HepG2 (cell line): ENCODE measurements at regions not wholly inside any gene's neighbourhood (a gene's known extent, or its start where the extent isn't known, plus 50 kb on each side); places are given as distances from the start of the nearest gene placed in this dataset.

Experiments
- ATAC-seq: fragments of 200-7000 bp; cut with Tn5 transposase; 3 replicates; pipeline ENCODE4 v1.9.1; 2020; ENCODE audit warnings: mild to moderate bottlenecking, moderate library complexity
- BruUV-seq: library from RNA; stranded (reverse); fragments of 400-500 nt; replicated peaks from 2 replicates; lab custom pipeline; 2021; lab: Mats Ljungman, UMichigan
- CTCF ChIA-PET: fragments of 300-600 bp; formaldehyde crosslinking; extraction: SDS; loops from one replicate; lab custom pipeline; 2021; ENCODE audit warnings: low total read pairs, inconsistent platforms, low intra/inter-chr PET ratio; lab: Yijun Ruan, JAX
- POLR2A ChIA-PET: fragments of 350-600 bp; sonication (Branson Sonifier 250); formaldehyde crosslinking; loops from one replicate; lab custom pipeline; 2020; ENCODE audit warnings: antibody characterized with exemption, inconsistent platforms; lab: Yijun Ruan, JAX
- DNase-seq: peaks from one replicate; pipeline ENCODE4 v3.0.0-alpha.2; 2015; ENCODE audit warnings: low spot score
- FAIRE-seq: peaks from 3 replicates; lab custom pipeline; 2011; peaks lifted over from hg19 to GRCh38; lab: Jason Lieb, UNC
- H2AFZ ChIP-seq: one replicate; pipeline ENCODE4 v1.6.1; 2011; ENCODE audit warnings: low read length, inconsistent platforms
- H3K27ac ChIP-seq: fragments of 300-600 bp; 3 replicates; pipeline ENCODE4 v1.8.0; 2011; ENCODE audit warnings: mixed run types, mild to moderate bottlenecking, mixed read lengths, low read length, inconsistent platforms; ENCODE audit not compliant: insufficient read depth; ENCODE audit errors: extremely low read length
- H3K27me3 ChIP-seq, 2 experiments: fragments of 200-600 bp in 1 of 2; 2 replicates in 1 of 2; 3 replicates in 1 of 2; pipeline versions ENCODE4 v1.6.0 to v1.8.0; 2011; ENCODE audit warnings: low read length in 2 of 2, mild to moderate bottlenecking in 2 of 2, moderate library complexity in 2 of 2, inconsistent platforms in 1 of 2; ENCODE audit not compliant: insufficient read depth in 2 of 2, control insufficient read depth in 1 of 2
- H3K36me3 ChIP-seq, 2 experiments: fragments of 200-600 bp in 1 of 2; replicated peaks in 1 of 2; 2 replicates in 1 of 2; 3 replicates in 1 of 2; pipeline versions ENCODE4 v1.5.1 to v1.8.0; 2011; ENCODE audit warnings: low read length in 2 of 2, inconsistent platforms in 1 of 2; ENCODE audit not compliant: insufficient read depth in 2 of 2, control insufficient read depth in 1 of 2
- H3K4me1 ChIP-seq: 2 replicates; pipeline ENCODE4 v1.5.1; 2012; ENCODE audit warnings: low read length, inconsistent platforms; ENCODE audit not compliant: insufficient read depth
- H3K4me2 ChIP-seq: 2 replicates; pipeline ENCODE4 v1.6.0; 2011; ENCODE audit warnings: low read depth, low read length, inconsistent platforms
- H3K4me3 ChIP-seq, 3 experiments: fragments of 200-600 bp in 1 of 3; sonication (generic), shearing (Covaris generic) in 1 of 3; replicated peaks in 1 of 3; 2 replicates each; pipeline ENCODE4 v1.5.1; 2011 to 2016; ENCODE audit warnings: low read length in 3 of 3, inconsistent platforms in 2 of 3, low read depth in 2 of 3, mild to moderate bottlenecking in 2 of 3, control low read depth in 1 of 3, mixed read lengths in 1 of 3; ENCODE audit not compliant: insufficient read depth in 1 of 3
- H3K79me2 ChIP-seq: one replicate; pipeline ENCODE4 v1.6.1; 2011; ENCODE audit warnings: low read length, inconsistent platforms; ENCODE audit not compliant: insufficient read depth
- H3K9ac ChIP-seq: 2 replicates; pipeline ENCODE4 v1.6.0; 2011; ENCODE audit warnings: mild to moderate bottlenecking, low read depth, low read length, inconsistent platforms; ENCODE audit not compliant: insufficient read depth
- H3K9me3 ChIP-seq: 2 replicates; pipeline ENCODE4 v1.5.1; 2012; ENCODE audit warnings: mild to moderate bottlenecking, low read length
- H4K20me1 ChIP-seq: 2 replicates; pipeline ENCODE4 v1.6.0; 2011; ENCODE audit warnings: inconsistent platforms, mild to moderate bottlenecking, low read length, moderate library complexity; ENCODE audit not compliant: insufficient read depth
- CEBPB ChIP-seq: IDR thresholded peaks from 2 replicates; pipeline ENCODE4 v1.6.1; 2011; ENCODE audit warnings: low read depth, low read length, improper control_type of control experiment, borderline replicate concordance
- GTF2F1 ChIP-seq: fragments of 150-350 bp; IDR thresholded peaks from 2 replicates; pipeline ENCODE4 v1.6.1; 2014; ENCODE audit warnings: low read length
- SMAD3 ChIP-seq: sonication (generic); formaldehyde crosslinking; IDR thresholded peaks from 2 replicates; pipeline ENCODE4 v1.4.0; 2020; ENCODE audit warnings: missing genetic modification reagents
- THYN1 ChIP-seq: sonication (generic); formaldehyde crosslinking; IDR thresholded peaks from 2 replicates; pipeline ENCODE4 v1.8.1; 2023; ENCODE audit warnings: low read depth, mild to moderate bottlenecking, moderate library complexity, missing genetic modification reagents, borderline replicate concordance
- WIZ ChIP-seq: sonication (generic); formaldehyde crosslinking; IDR thresholded peaks from 2 replicates; pipeline ENCODE4 v1.5.1; 2020; ENCODE audit warnings: mild to moderate bottlenecking, missing genetic modification reagents
- ZHX2 ChIP-seq, 2 experiments: sonication (generic) in 1 of 2; formaldehyde crosslinking in 1 of 2; IDR thresholded peaks; 2 replicates each; pipeline versions ENCODE4 v1.6.1 to v1.9.0; 2014 to 2022; ENCODE audit warnings: antibody characterized with exemption in 1 of 2, borderline replicate concordance in 1 of 2, inconsistent platforms in 1 of 2, low read depth in 1 of 2, missing genetic modification reagents in 1 of 2
- ZNF350 ChIP-seq: sonication (generic); formaldehyde crosslinking; IDR thresholded peaks from 2 replicates; pipeline ENCODE4 v1.4.0; 2020; ENCODE audit warnings: mild to moderate bottlenecking, low read depth, missing genetic modification reagents, borderline replicate concordance
- ZNF660 ChIP-seq: sonication (generic); formaldehyde crosslinking; IDR thresholded peaks from 2 replicates; pipeline ENCODE4 v1.5.1; 2020; ENCODE audit warnings: mild to moderate bottlenecking, low read depth, missing genetic modification reagents, borderline replicate concordance
- WGBS: methylation state at CpG from one replicate; pipeline ENCODE4 v1.1.6; 2017; ENCODE audit warnings: low lambda C conversion rate; 5-methylcytosine and 5-hydroxymethylcytosine counted together
- in situ Hi-C: cut with HindIII; loops from 2 replicates; pipeline ENCODE4 v1.10.0; 2017; ENCODE audit warnings: low pct_unique_long_range_greater_than_20kb; ENCODE audit not compliant: extremely low pct_ligation_motif_present
- intact Hi-C: fragments of 100-400 bp; cut with micrococcal nuclease; formaldehyde crosslinking; loops from one replicate; pipeline ENCODE4 v1.10.0; 2022; ENCODE audit not compliant: unreplicated experiment

GRCh38 chr16:55151561-55152305 is 172.3 kb upstream of the IRX6 start (continued):
- no peak for TF ChIP-seq THYN1 (CRISPR knock-in tag)
- no peak for TF ChIP-seq SMAD3 (CRISPR knock-in tag)
- no peak for TF ChIP-seq GTF2F1
- TF ChIP-seq WIZ (CRISPR knock-in tag), result no peak
- no peak for TF ChIP-seq ZNF660 (CRISPR knock-in tag)

- ATAC-seq (no peak), DNase-seq (no peak), FAIRE-seq (no peak)
- Histone ChIP-seq H2AFZ (no peak overlapping the region), H3K4me3 (no peak overlapping the region), H3K79me2 (no peaks in the 10 kb centered on the region), H4K20me1 (no peaks in the 10 kb centered on the region), H3K9me3 (no peaks in the 10 kb centered on the region), H3K27me3 (peaks cover 0 to 4% of the 10 kb centered on the region in 2 experiments; a peak in 2 of 5 replicates), H3K4me2 (no peak overlapping the region), H3K9ac (no peak overlapping the region), H3K4me1 (no peaks in the 10 kb centered on the region), H3K27ac (no peak overlapping the region), H3K36me3 (no peaks in the 10 kb centered on the region)
- intact Hi-C loops (no loop called here), in situ Hi-C loops (no loop called here)
- 17% methylated on average over 3 of the region's 3 CpGs for WGBS
- ChIA-PET CTCF (no interaction called here), POLR2A (no interaction called here)
- TF ChIP-seq ZNF350 (CRISPR knock-in tag) (no peak), CEBPB (peak; percentile 14; the same call in 1 of the 2 replicates), ZHX2 (IDR thresholded peaks at IDR 0.05; ENCODE audit: low read depth) (no peak), ZHX2 (CRISPR knock-in tag; IDR thresholded peaks at IDR 0.05; ENCODE audit: borderline replicate concordance) (no peak)
- BruUV-seq, result no TSS peak
Observed at GRCh38 chr16:55152875-55153390, 171.1 kb upstream of the IRX6 start.
